ENCODE measurements at regions not wholly inside any gene's neighbourhood (a gene's known extent, or its start where the extent isn't known, plus 50 kb on each side); places are given as distances from the start of the nearest gene placed in this dataset.

DNA sequence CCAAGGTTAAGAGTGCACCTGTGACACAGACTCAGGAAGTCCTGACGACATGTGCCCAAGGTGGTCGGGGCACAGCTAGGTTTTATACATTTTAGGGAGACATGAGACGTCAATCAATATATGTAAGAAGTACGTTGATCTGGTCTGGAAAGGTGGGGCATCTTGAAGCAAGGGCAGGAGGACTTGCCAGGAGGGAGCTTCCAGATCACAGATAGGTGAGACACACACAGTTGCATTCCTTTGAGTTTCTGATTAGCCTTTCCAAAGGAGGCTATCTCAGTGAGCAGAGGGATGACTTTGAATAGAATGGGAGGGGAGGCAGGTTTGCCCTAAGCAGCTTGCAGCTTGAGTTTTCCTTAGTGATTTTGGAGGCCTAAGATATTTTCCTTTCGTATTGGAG is 257.4 kb downstream of the CGGBP1 start:
- 40 to 43% methylated on average over 1 to 5 of the region's 5 CpGs for WGBS, 2 donors (ENCODE audit: low coverage in 1 of 2)
- Histone ChIP-seq H3K4me1 (no peaks in the 10 kb centered on the region), H3K4me3 (no peak overlapping the region), H3K27ac (no peak overlapping the region), H3K9me3 (no peaks in the 10 kb centered on the region), H3K27me3 (no peaks in the 10 kb centered on the region), H3K36me3 (no peaks in the 10 kb centered on the region)
- TF ChIP-seq POLR2A (IDR thresholded peaks at IDR 0.05) (no peak), EP300 (IDR thresholded peaks at IDR 0.05) (no peak), POLR2AphosphoS5 (IDR thresholded peaks at IDR 0.05) (no peak)
- TF ChIP-seq, protein P1, sequence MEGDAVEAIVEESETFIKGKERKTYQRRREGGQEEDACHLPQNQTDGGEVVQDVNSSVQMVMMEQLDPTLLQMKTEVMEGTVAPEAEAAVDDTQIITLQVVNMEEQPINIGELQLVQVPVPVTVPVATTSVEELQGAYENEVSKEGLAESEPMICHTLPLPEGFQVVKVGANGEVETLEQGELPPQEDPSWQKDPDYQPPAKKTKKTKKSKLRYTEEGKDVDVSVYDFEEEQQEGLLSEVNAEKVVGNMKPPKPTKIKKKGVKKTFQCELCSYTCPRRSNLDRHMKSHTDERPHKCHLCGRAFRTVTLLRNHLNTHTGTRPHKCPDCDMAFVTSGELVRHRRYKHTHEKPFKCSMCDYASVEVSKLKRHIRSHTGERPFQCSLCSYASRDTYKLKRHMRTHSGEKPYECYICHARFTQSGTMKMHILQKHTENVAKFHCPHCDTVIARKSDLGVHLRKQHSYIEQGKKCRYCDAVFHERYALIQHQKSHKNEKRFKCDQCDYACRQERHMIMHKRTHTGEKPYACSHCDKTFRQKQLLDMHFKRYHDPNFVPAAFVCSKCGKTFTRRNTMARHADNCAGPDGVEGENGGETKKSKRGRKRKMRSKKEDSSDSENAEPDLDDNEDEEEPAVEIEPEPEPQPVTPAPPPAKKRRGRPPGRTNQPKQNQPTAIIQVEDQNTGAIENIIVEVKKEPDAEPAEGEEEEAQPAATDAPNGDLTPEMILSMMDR (IDR thresholded peaks at IDR 0.05), result no peak
- no peak for ATAC-seq

DNA sequence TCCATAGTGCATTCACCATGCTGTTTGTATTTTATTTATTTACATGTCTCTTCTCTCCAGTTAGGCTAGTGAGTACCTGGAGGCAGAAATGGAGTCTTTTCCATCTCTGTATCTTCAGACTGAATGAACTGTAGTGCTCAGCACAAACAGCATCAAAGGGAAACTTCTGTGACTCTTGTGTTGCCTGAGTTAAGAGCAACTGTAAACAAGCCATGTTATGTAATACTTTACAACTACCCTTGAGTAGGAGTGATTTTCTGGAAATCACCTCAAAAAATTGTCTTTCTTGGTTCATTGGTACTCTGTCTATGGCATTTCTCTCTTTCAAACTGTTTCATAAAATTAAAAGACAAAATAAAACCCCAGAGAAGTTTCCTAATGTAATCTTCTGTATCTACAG is 258.3 kb downstream of the CGGBP1 start:
- no peaks in the 10 kb centered on the region for H3K4me1 ChIP-seq
- ATAC-seq, result no peak
- H3K4me3 ChIP-seq, result no peak overlapping the region
- no peaks in the 10 kb centered on the region for H3K36me3 ChIP-seq
- H3K9me3 ChIP-seq, result no peaks in the 10 kb centered on the region
- TF ChIP-seq EP300 (IDR thresholded peaks at IDR 0.05), result no peak
- TF ChIP-seq POLR2AphosphoS5 (IDR thresholded peaks at IDR 0.05), result no peak
- TF ChIP-seq, protein P1 (IDR thresholded peaks at IDR 0.05), result no peak
- no peak for TF ChIP-seq POLR2A (IDR thresholded peaks at IDR 0.05)
- no peaks in the 10 kb centered on the region for H3K27me3 ChIP-seq
- H3K27ac ChIP-seq, result no peak overlapping the region

GRCh38 chr3:87798567-87798947 is 260.2 kb downstream of the CGGBP1 start:
- 62 to 90% methylated on average over 3 to 4 of the region's 4 CpGs for WGBS, 2 donors (ENCODE audit: low coverage in 1 of 2)
- no peak overlapping the region for H3K4me3 ChIP-seq
- H3K4me1 ChIP-seq, result no peaks in the 10 kb centered on the region
- no peak for ATAC-seq
- peaks cover 8% of the 10 kb centered on the region for H3K27me3 ChIP-seq
- TF ChIP-seq EP300 (IDR thresholded peaks at IDR 0.05), result no peak
- TF ChIP-seq POLR2AphosphoS5 (IDR thresholded peaks at IDR 0.05), result no peak
- TF ChIP-seq POLR2A (IDR thresholded peaks at IDR 0.05), result no peak
- TF ChIP-seq, protein P1 (IDR thresholded peaks at IDR 0.05), result no peak
- no peak overlapping the region for H3K27ac ChIP-seq
- H3K9me3 ChIP-seq, result no peaks in the 10 kb centered on the region
- no peaks in the 10 kb centered on the region for H3K36me3 ChIP-seq

DNA sequence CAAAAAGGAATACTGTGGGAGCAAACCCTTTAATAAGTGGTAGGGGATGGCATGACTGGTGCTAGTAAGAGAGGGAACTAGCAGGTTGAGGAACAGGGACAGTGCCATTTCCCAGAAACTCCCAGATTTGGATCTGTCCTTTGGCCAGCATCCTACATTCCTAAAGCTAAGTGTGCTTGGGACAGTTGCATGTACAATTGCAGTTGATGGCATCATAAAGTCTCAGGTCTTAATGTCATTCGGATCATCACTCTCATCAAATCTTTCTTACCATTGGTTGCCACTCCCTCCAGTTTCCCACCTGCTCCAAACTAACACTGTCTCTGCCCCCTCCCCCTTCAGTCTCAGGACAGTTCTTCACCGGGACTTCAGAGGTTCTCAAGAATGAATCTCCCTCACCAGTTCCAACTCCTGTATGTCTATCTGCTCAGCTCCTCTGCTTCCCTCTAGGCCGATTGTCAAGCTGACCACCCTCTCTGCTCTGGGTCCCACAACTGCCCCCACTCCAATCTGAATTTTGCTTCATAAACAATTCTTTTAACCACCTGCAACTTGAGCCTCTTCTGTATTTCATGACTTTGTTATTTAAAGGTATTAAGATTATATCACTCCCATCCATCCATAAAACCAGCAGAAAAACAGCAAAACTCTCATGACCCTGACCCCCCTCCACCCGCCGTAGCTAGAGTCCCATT is 260.8 kb downstream of the CGGBP1 start:
- no peak overlapping the region for H3K4me3 ChIP-seq
- no peaks in the 10 kb centered on the region for H3K36me3 ChIP-seq
- TF ChIP-seq POLR2AphosphoS5 (IDR thresholded peaks at IDR 0.05), result no peak
- TF ChIP-seq POLR2A (IDR thresholded peaks at IDR 0.05), result no peak
- TF ChIP-seq, protein P1 (IDR thresholded peaks at IDR 0.05), result no peak
- TF ChIP-seq EP300 (IDR thresholded peaks at IDR 0.05), result no peak
- H3K4me1 ChIP-seq, result peaks cover 0 to 4% (median under 1%) of the 10 kb centered on the region in 3 donors
- H3K27ac ChIP-seq, result no peak overlapping the region
- no peaks in the 10 kb centered on the region for H3K9me3 ChIP-seq
- 58 to 71% methylated on average over 4 to 5 of the region's 5 CpGs for WGBS, 2 donors (ENCODE audit: low coverage in 1 of 2)
- peaks cover 13% of the 10 kb centered on the region for H3K27me3 ChIP-seq
- no peak for ATAC-seq

DNA sequence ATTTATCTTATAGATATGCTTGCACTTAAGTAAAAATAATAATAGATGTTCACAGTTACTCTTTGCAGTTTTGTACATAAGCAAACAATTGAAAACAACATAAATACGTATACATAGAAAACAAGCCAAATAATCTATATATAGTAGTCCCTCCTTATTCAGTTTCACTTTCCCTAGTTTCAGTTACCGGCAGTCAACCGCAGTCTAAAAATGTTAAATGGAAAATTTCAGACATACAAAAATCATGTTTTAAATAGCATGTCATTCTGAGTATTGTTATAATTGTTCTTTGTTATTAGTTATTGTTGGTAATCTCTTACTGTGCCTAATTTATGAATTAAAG is 262.0 kb downstream of the CGGBP1 start:
- Histone ChIP-seq H3K27me3 (peaks cover 25% of the 10 kb centered on the region), H3K4me1 (peaks cover 0 to 16% (median 8%) of the 10 kb centered on the region in 3 donors), H3K27ac (no peak overlapping the region), H3K36me3 (no peaks in the 10 kb centered on the region), H3K9me3 (no peaks in the 10 kb centered on the region), H3K4me3 (no peak overlapping the region)
- WGBS, 2 donors (ENCODE audit: low coverage in 1 of 2), result 81 to 83% methylated on average over 3 of the region's 3 CpGs
- ATAC-seq, result no peak
- TF ChIP-seq EP300 (IDR thresholded peaks at IDR 0.05), result no peak
- TF ChIP-seq POLR2A (IDR thresholded peaks at IDR 0.05), result no peak
- TF ChIP-seq POLR2AphosphoS5 (IDR thresholded peaks at IDR 0.05), result no peak

Measured in gastroesophageal sphincter (tissue), 4 donors.